Keratinocyte (primary cell): ENCODE measurements at regions not wholly inside any gene's neighbourhood (a gene's known extent, or its start where the extent isn't known, plus 50 kb on each side); places are given as distances from the start of the nearest gene placed in this dataset.

Source experiments
- DNase-seq: peaks from one replicate; pipeline ENCODE4 v3.0.0-alpha.2; 2011; ENCODE audit warnings: low read depth, missing footprints, low spot score
- FAIRE-seq: peaks from 2 replicates; lab custom pipeline; 2011; peaks lifted over from hg19 to GRCh38; lab: Jason Lieb, UNC
- H2AFZ ChIP-seq: 2 replicates; pipeline ENCODE4 v1.6.0; 2012; ENCODE audit warnings: low read length, control low read depth, inconsistent platforms; ENCODE audit not compliant: control insufficient read depth
- H3K27ac ChIP-seq: 2 replicates; pipeline ENCODE4 v1.5.1; 2011; ENCODE audit warnings: low read length; ENCODE audit not compliant: control insufficient read depth, insufficient read depth
- H3K27me3 ChIP-seq: 3 replicates; pipeline ENCODE4 v1.6.0; 2011; ENCODE audit warnings: low read length; ENCODE audit not compliant: control insufficient read depth, insufficient read depth; ENCODE audit errors: extremely low read depth
- H3K36me3 ChIP-seq, 2 experiments: 2 replicates in 1 of 2; 3 replicates in 1 of 2; pipeline ENCODE4 v1.5.1; 2011; ENCODE audit warnings: low read length in 2 of 2, mild to moderate bottlenecking in 1 of 2; ENCODE audit not compliant: control insufficient read depth in 2 of 2, insufficient read depth in 2 of 2; ENCODE audit errors: extremely low read depth in 1 of 2
- H3K4me1 ChIP-seq: 3 replicates; pipeline ENCODE4 v1.5.1; 2011; ENCODE audit warnings: low read length; ENCODE audit not compliant: control insufficient read depth, insufficient read depth; ENCODE audit errors: extremely low read depth
- H3K4me2 ChIP-seq: 3 replicates; pipeline ENCODE4 v1.6.0; 2011; ENCODE audit warnings: low read depth, low read length; ENCODE audit not compliant: control insufficient read depth, insufficient read depth; ENCODE audit errors: extremely low read depth
- H3K4me3 ChIP-seq, 3 experiments: fragments of 200-600 bp in 1 of 3; sonication (generic) in 1 of 3; 2 replicates in 2 of 3; 3 replicates in 1 of 3; pipeline ENCODE4 v1.5.1; 2011 to 2016; ENCODE audit warnings: low read length in 3 of 3, mild to moderate bottlenecking in 3 of 3, control low read depth in 2 of 3, inconsistent platforms in 1 of 3, low read depth in 1 of 3, mixed read lengths in 1 of 3, mixed run types in 1 of 3, moderate library complexity in 1 of 3; ENCODE audit not compliant: control insufficient read depth in 2 of 3, insufficient read depth in 2 of 3; ENCODE audit errors: extremely low read depth in 1 of 3
- H3K79me2 ChIP-seq: 2 replicates; pipeline ENCODE4 v1.6.0; 2012; ENCODE audit warnings: low read length; ENCODE audit not compliant: control insufficient read depth, insufficient read depth
- H3K9ac ChIP-seq: 3 replicates; pipeline ENCODE4 v1.6.0; 2011; ENCODE audit warnings: low read length; ENCODE audit not compliant: control insufficient read depth, insufficient read depth; ENCODE audit errors: extremely low read depth
- H3K9me1 ChIP-seq: 3 replicates; pipeline ENCODE4 v1.6.0; 2011; ENCODE audit warnings: low read length; ENCODE audit not compliant: control insufficient read depth, insufficient read depth; ENCODE audit errors: extremely low read depth
- H3K9me3 ChIP-seq: 2 replicates; pipeline ENCODE4 v1.5.1; 2012; ENCODE audit warnings: low read depth, low read length; ENCODE audit not compliant: control insufficient read depth
- H4K20me1 ChIP-seq: 3 replicates; pipeline ENCODE4 v1.6.0; 2011; ENCODE audit warnings: low read length; ENCODE audit not compliant: control insufficient read depth, insufficient read depth; ENCODE audit errors: extremely low read depth
- EZH2 ChIP-seq: IDR thresholded peaks from one replicate; pipeline ENCODE4 v1.6.1; 2012; ENCODE audit warnings: inconsistent platforms, mild to moderate bottlenecking, low read length, moderate library complexity
- dilution Hi-C: fragments of 300-500 bp; cut with MboI; formaldehyde crosslinking; loops from one replicate; pipeline ENCODE4 v1.7.0; 2020; ENCODE audit warnings: low sequenced_read_pairs; ENCODE audit not compliant: extremely low pct_ligation_motif_present
- TF ChIP-seq, protein P1 (sequence below), 3 experiments: IDR thresholded peaks in 1 of 3; conservative IDR thresholded peaks in 1 of 3; optimal IDR thresholded peaks in 1 of 3; 2 replicates in 2 of 3; 3 replicates in 1 of 3; pipeline versions ENCODE3 to v1.5.1; 2011; ENCODE audit warnings: low read length in 3 of 3, mild to moderate bottlenecking in 3 of 3, moderate library complexity in 2 of 3, control low read depth in 1 of 3, inconsistent platforms in 1 of 3; ENCODE audit not compliant: insufficient read depth in 2 of 3; ENCODE audit errors: extremely low read depth in 1 of 3

DNA sequence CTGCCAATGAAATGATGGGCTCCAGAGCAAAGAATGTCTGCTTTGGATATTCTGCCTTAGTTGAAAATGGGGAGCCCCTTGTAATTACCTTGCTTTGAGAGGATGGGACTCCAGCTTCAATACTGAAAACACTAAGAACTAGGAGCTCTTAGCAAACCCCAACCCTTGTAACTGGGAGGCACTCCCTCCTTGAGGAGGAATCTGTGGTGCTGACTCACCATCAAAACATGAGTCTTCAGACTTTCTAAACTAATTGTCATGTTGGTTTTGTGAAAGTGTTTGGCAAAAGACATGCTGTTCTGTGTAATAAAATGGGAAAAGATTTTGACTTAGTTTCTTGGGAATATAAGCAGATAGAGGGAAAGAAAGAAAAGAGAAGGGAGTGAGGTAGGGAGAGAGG lies 91.9 kb upstream of the PTPRD start:
- TF ChIP-seq EZH2, result no peak
- TF ChIP-seq, protein P1, sequence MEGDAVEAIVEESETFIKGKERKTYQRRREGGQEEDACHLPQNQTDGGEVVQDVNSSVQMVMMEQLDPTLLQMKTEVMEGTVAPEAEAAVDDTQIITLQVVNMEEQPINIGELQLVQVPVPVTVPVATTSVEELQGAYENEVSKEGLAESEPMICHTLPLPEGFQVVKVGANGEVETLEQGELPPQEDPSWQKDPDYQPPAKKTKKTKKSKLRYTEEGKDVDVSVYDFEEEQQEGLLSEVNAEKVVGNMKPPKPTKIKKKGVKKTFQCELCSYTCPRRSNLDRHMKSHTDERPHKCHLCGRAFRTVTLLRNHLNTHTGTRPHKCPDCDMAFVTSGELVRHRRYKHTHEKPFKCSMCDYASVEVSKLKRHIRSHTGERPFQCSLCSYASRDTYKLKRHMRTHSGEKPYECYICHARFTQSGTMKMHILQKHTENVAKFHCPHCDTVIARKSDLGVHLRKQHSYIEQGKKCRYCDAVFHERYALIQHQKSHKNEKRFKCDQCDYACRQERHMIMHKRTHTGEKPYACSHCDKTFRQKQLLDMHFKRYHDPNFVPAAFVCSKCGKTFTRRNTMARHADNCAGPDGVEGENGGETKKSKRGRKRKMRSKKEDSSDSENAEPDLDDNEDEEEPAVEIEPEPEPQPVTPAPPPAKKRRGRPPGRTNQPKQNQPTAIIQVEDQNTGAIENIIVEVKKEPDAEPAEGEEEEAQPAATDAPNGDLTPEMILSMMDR (optimal IDR thresholded peaks at IDR 0.05 in 1 of 3, IDR thresholded peaks at IDR 0.05 in 1 of 3, conservative IDR thresholded peaks at IDR 0.05 in 1 of 3; ENCODE audit: extremely low read depth in 1 of 3, insufficient read depth in 2 of 3, low read length in 3 of 3), result no peak
- no peak overlapping the region for H3K4me3 ChIP-seq
- H2AFZ ChIP-seq, result no peak overlapping the region
- no peak overlapping the region for H3K9ac ChIP-seq
- no peaks in the 10 kb centered on the region for H3K9me3 ChIP-seq
- H4K20me1 ChIP-seq, result no peaks in the 10 kb centered on the region
- FAIRE-seq (peak; percentile 26), DNase-seq (no peak)
- H3K27ac ChIP-seq, result no peak overlapping the region
- no peak overlapping the region for H3K4me2 ChIP-seq
- H3K27me3 ChIP-seq, result no peaks in the 10 kb centered on the region
- no peaks in the 10 kb centered on the region for H3K9me1 ChIP-seq
- H3K4me1 ChIP-seq, result no peaks in the 10 kb centered on the region
- H3K36me3 ChIP-seq, result no peaks in the 10 kb centered on the region
- H3K79me2 ChIP-seq, result no peaks in the 10 kb centered on the region
- dilution Hi-C loops, result no loop called here

DNA sequence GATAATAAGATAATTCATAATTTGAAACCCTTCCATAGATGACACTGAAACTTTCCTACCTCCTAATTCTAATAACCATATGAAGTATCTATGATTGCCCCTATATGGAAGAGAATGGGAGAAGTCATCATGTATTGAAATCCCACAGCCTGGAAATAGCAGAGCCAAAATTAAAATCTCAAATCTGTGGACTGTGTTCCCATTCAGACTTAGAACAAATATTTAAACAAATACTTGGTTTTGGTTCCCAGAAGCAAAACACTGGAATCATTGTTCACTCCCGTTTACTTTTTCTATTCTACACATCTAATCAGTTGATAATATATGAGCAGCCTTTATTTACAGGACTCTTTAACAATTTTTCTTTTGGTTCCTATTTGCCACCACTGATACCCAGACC lies 92.6 kb upstream of the PTPRD start:
- TF ChIP-seq, protein P1 (optimal IDR thresholded peaks at IDR 0.05 in 1 of 3, IDR thresholded peaks at IDR 0.05 in 1 of 3, conservative IDR thresholded peaks at IDR 0.05 in 1 of 3; ENCODE audit: extremely low read depth in 1 of 3, insufficient read depth in 2 of 3, low read length in 3 of 3), result no peak
- no peak for TF ChIP-seq EZH2
- dilution Hi-C loops, result no loop called here
- Histone ChIP-seq H3K4me3 (no peak overlapping the region), H3K4me1 (no peaks in the 10 kb centered on the region), H3K9me3 (no peaks in the 10 kb centered on the region), H2AFZ (no peak overlapping the region), H3K36me3 (no peaks in the 10 kb centered on the region), H3K27me3 (no peaks in the 10 kb centered on the region), H3K79me2 (no peaks in the 10 kb centered on the region), H4K20me1 (no peaks in the 10 kb centered on the region), H3K9me1 (no peaks in the 10 kb centered on the region), H3K27ac (no peak overlapping the region), H3K4me2 (no peak overlapping the region), H3K9ac (no peak overlapping the region)
- DNase-seq (no peak), FAIRE-seq (no peak)
